ENCODE measurements at regions not wholly inside any gene's neighbourhood (a gene's known extent, or its start where the extent isn't known, plus 50 kb on each side); places are given as distances from the start of the nearest gene placed in this dataset.

DNA sequence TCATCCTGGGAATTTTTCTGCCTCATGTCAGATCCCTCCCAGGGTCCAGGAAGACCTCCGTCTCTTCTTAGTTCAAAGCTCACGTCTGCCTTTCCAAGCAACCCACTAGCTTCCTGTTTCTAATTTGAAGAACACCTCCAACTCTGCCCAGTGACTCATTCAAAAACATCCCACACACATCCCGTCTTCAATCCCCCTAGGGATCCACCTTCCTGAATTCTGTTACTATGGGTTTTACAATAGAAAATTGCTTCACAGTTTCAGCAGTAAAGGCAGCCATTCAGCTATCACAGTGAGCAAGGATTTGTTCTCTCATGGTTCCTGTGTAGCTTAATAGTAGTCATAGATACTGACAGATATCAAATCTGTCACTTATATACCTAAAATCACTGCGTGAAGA, 308.3 kb upstream of the CCDC54 start:
- H3K36me3 Mint-ChIP-seq (ENCODE audit: unreplicated experiment) = no peaks in the 10 kb centered on the region
- H3K27ac Mint-ChIP-seq (ENCODE audit: unreplicated experiment) = no peak overlapping the region
- TF ChIP-seq, protein P1, sequence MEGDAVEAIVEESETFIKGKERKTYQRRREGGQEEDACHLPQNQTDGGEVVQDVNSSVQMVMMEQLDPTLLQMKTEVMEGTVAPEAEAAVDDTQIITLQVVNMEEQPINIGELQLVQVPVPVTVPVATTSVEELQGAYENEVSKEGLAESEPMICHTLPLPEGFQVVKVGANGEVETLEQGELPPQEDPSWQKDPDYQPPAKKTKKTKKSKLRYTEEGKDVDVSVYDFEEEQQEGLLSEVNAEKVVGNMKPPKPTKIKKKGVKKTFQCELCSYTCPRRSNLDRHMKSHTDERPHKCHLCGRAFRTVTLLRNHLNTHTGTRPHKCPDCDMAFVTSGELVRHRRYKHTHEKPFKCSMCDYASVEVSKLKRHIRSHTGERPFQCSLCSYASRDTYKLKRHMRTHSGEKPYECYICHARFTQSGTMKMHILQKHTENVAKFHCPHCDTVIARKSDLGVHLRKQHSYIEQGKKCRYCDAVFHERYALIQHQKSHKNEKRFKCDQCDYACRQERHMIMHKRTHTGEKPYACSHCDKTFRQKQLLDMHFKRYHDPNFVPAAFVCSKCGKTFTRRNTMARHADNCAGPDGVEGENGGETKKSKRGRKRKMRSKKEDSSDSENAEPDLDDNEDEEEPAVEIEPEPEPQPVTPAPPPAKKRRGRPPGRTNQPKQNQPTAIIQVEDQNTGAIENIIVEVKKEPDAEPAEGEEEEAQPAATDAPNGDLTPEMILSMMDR (IDR thresholded peaks at IDR 0.05; ENCODE audit: partially characterized antibody, unreplicated experiment) = no peak
- peaks cover 3% of the 10 kb centered on the region for H3K9me3 Mint-ChIP-seq (ENCODE audit: unreplicated experiment)
- H3K4me3 Mint-ChIP-seq (ENCODE audit: unreplicated experiment) = no peak overlapping the region
- peaks cover 15% of the 10 kb centered on the region for H3K4me1 Mint-ChIP-seq (ENCODE audit: low read depth, unreplicated experiment)
- no peak for DNase-seq
- H3K27me3 Mint-ChIP-seq (ENCODE audit: unreplicated experiment) = no peaks in the 10 kb centered on the region

DNA sequence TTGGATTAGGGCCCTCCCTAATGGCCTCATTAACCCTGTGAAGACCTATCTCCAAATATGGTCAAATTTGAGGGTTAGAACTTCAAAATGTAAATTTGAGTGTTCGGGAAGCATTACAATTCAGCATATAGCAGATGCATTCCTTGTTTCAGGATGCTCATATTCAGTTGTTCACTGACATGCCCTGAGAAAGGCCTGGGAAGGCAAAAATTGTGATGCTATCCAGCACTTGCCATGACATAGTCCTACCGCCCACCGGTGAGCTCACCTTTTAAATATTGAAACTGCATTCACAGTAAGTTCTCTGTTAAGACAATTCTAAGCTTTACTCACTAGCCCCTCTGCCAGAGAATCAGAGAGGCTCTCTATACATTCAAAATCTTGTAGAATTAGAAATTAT, 300.3 kb upstream of the CCDC54 start:
- H3K36me3 Mint-ChIP-seq (ENCODE audit: unreplicated experiment) = no peaks in the 10 kb centered on the region

DNA sequence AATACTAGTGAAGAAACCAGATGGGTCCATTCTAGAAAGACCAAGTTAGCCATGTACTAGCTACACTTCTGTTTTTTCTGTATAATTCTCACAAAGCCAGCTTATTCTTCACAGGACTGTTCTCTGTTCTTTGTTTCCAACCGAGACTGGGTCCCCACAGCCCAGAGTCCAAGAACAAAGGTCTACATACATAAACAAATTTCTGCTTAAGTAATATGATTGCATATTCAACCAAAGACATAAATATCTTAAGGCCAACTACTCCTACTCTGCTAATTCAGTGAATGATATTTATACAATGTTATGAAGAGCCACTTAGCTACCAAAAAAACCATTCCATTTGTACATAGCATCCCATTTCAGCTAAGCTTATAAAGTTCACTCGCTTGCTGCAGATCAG, 299.8 kb upstream of the CCDC54 start:
- H3K27me3 Mint-ChIP-seq (ENCODE audit: unreplicated experiment) = no peaks in the 10 kb centered on the region
- H3K4me1 Mint-ChIP-seq (ENCODE audit: low read depth, unreplicated experiment) = no peaks in the 10 kb centered on the region
- H3K27ac Mint-ChIP-seq (ENCODE audit: unreplicated experiment) = no peak overlapping the region
- no peaks in the 10 kb centered on the region for H3K9me3 Mint-ChIP-seq (ENCODE audit: unreplicated experiment)
- DNase-seq = no peak
- H3K4me3 Mint-ChIP-seq (ENCODE audit: unreplicated experiment) = no peak overlapping the region
- no peaks in the 10 kb centered on the region for H3K36me3 Mint-ChIP-seq (ENCODE audit: unreplicated experiment)
- TF ChIP-seq, protein P1 (IDR thresholded peaks at IDR 0.05; ENCODE audit: partially characterized antibody, unreplicated experiment) = no peak

More for the DNA sequence above, 300.3 kb upstream of the CCDC54 start:
- H3K27me3 Mint-ChIP-seq (ENCODE audit: unreplicated experiment) = no peaks in the 10 kb centered on the region
- no peak overlapping the region for H3K27ac Mint-ChIP-seq (ENCODE audit: unreplicated experiment)
- H3K9me3 Mint-ChIP-seq (ENCODE audit: unreplicated experiment) = no peaks in the 10 kb centered on the region
- TF ChIP-seq, protein P1 (IDR thresholded peaks at IDR 0.05; ENCODE audit: partially characterized antibody, unreplicated experiment) = no peak
- no peak overlapping the region for H3K4me3 Mint-ChIP-seq (ENCODE audit: unreplicated experiment)
- no peak for DNase-seq
- H3K4me1 Mint-ChIP-seq (ENCODE audit: low read depth, unreplicated experiment) = no peaks in the 10 kb centered on the region

DNA sequence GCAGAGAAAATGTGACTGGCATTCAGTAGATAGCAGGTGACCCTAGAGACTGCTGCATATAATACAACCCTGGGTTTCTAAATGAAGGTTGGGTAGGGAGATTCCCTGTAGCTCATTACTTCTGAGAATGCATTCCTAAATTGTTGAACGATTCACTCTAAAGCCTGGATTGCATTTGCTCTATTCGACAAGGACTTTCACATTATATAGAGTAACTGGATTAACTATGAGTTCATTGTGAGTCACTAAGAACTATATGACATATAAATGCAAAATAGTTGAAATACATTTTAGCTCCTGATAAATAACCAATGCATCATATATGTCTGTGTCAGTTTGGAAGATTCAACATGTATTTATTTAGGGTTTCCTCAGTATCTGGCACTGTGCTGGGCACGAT, 294.7 kb upstream of the CCDC54 start:
- no peak overlapping the region for H3K4me3 Mint-ChIP-seq (ENCODE audit: unreplicated experiment)
- no peak for DNase-seq
- peaks cover 5% of the 10 kb centered on the region for H3K4me1 Mint-ChIP-seq (ENCODE audit: low read depth, unreplicated experiment)
- TF ChIP-seq, protein P1 (IDR thresholded peaks at IDR 0.05; ENCODE audit: partially characterized antibody, unreplicated experiment) = no peak
- H3K9me3 Mint-ChIP-seq (ENCODE audit: unreplicated experiment) = no peaks in the 10 kb centered on the region
- H3K36me3 Mint-ChIP-seq (ENCODE audit: unreplicated experiment) = no peaks in the 10 kb centered on the region
- H3K27me3 Mint-ChIP-seq (ENCODE audit: unreplicated experiment) = no peaks in the 10 kb centered on the region
- no peak overlapping the region for H3K27ac Mint-ChIP-seq (ENCODE audit: unreplicated experiment)

- no peaks in the 10 kb centered on the region for H3K27me3 Mint-ChIP-seq (ENCODE audit: unreplicated experiment)
- TF ChIP-seq, protein P1 (IDR thresholded peaks at IDR 0.05; ENCODE audit: partially characterized antibody, unreplicated experiment) = no peak
- H3K9me3 Mint-ChIP-seq (ENCODE audit: unreplicated experiment) = no peaks in the 10 kb centered on the region
- H3K4me1 Mint-ChIP-seq (ENCODE audit: low read depth, unreplicated experiment) = peaks cover 5% of the 10 kb centered on the region
- H3K36me3 Mint-ChIP-seq (ENCODE audit: unreplicated experiment) = no peaks in the 10 kb centered on the region
- H3K4me3 Mint-ChIP-seq (ENCODE audit: unreplicated experiment) = no peak overlapping the region
- no peak for DNase-seq
- H3K27ac Mint-ChIP-seq (ENCODE audit: unreplicated experiment) = no peak overlapping the region
These were observed 292.0 kb upstream of the CCDC54 start for GRCh38 chr3:107085261-107085660.

Data from glutamatergic neuron (in vitro differentiated cells).